ENCODE measurements at regions not wholly inside any gene's neighbourhood (a gene's known extent, or its start where the extent isn't known, plus 50 kb on each side); places are given as distances from the start of the nearest gene placed in this dataset.

- ChIA-PET POLR2A (no interaction called here), CTCF (no interaction called here)
- no peak overlapping the region for H3K4me3 ChIP-seq (ENCODE audit: low read depth, low read length)
- DNase-seq (ENCODE audit: low read depth, low spot score): no peak
- no peak for TF ChIP-seq CTCF (IDR thresholded peaks at IDR 0.05; ENCODE audit: insufficient read depth, low read length, missing control alignments)
Measured at GRCh38 chr1:113223546-113223945, 150.5 kb downstream of the LRIG2 start.

GRCh38 chr1:113226148-113226547, 153.2 kb downstream of the LRIG2 start:
- no peak for DNase-seq (ENCODE audit: low read depth, low spot score)
- TF ChIP-seq CTCF (IDR thresholded peaks at IDR 0.05; ENCODE audit: insufficient read depth, low read length, missing control alignments): no peak
- no peak overlapping the region for H3K4me3 ChIP-seq (ENCODE audit: low read depth, low read length)
- POLR2A ChIA-PET: no interaction called here
- CTCF ChIA-PET: no interaction called here

- TF ChIP-seq CTCF (IDR thresholded peaks at IDR 0.05; ENCODE audit: insufficient read depth, low read length, missing control alignments): no peak
- DNase-seq (ENCODE audit: low read depth, low spot score): no peak
- ChIA-PET POLR2A (no interaction called here), CTCF (no interaction called here)
- no peak overlapping the region for H3K4me3 ChIP-seq (ENCODE audit: low read depth, low read length)
Measured at GRCh38 chr1:113231866-113232265, 158.4 kb upstream of the MAGI3 start.

- no peak for TF ChIP-seq CTCF (IDR thresholded peaks at IDR 0.05; ENCODE audit: insufficient read depth, low read length, missing control alignments)
- CTCF ChIA-PET: no interaction called here
Measured at GRCh38 chr1:113233441-113233840, 156.9 kb upstream of the MAGI3 start.

GRCh38 chr1:113241237-113241636, 149.1 kb upstream of the MAGI3 start:
- ChIA-PET POLR2A (no interaction called here), CTCF (no interaction called here)
- no peak for TF ChIP-seq CTCF (IDR thresholded peaks at IDR 0.05; ENCODE audit: insufficient read depth, low read length, missing control alignments)
- DNase-seq (ENCODE audit: low read depth, low spot score): no peak
- no peak overlapping the region for H3K4me3 ChIP-seq (ENCODE audit: low read depth, low read length)

More at GRCh38 chr1:113233441-113233840, 156.9 kb upstream of the MAGI3 start:
- POLR2A ChIA-PET: no interaction called here
- H3K4me3 ChIP-seq (ENCODE audit: low read depth, low read length): no peak overlapping the region
- no peak for DNase-seq (ENCODE audit: low read depth, low spot score)

GRCh38 chr1:113242481-113242880, 147.8 kb upstream of the MAGI3 start:
- CTCF ChIA-PET: no interaction called here
- POLR2A ChIA-PET: no interaction called here
- no peak for TF ChIP-seq CTCF (IDR thresholded peaks at IDR 0.05; ENCODE audit: insufficient read depth, low read length, missing control alignments)
- DNase-seq (ENCODE audit: low read depth, low spot score): no peak
- H3K4me3 ChIP-seq (ENCODE audit: low read depth, low read length): no peak overlapping the region

All from AG04449 (cell line).